Adipocyte (in vitro differentiated cells): ENCODE measurements at regions not wholly inside any gene's neighbourhood (a gene's known extent, or its start where the extent isn't known, plus 50 kb on each side); places are given as distances from the start of the nearest gene placed in this dataset.

Experiments used
- DNase-seq: peaks from one replicate; pipeline ENCODE4 v3.0.0-alpha.2; 2015; ENCODE audit warnings: low read depth
- H3K27me3 ChIP-seq: replicated peaks from 2 replicates; pipeline ENCODE4 v1.7.0; 2013; ENCODE audit warnings: mild to moderate bottlenecking, low read length, moderate library complexity; ENCODE audit not compliant: control insufficient read depth, insufficient read depth
- H3K36me3 ChIP-seq: 2 replicates; pipeline ENCODE4 v1.7.0; 2013; ENCODE audit warnings: low read length, mild to moderate bottlenecking, moderate library complexity; ENCODE audit not compliant: control insufficient read depth, insufficient read depth, severe bottlenecking
- H3K4me1 ChIP-seq: 2 replicates; pipeline ENCODE4 v1.7.0; 2013; ENCODE audit warnings: mild to moderate bottlenecking, low read length, moderate library complexity; ENCODE audit not compliant: control insufficient read depth, insufficient read depth
- H3K4me3 ChIP-seq: 2 replicates; pipeline ENCODE4 v1.7.0; 2013; ENCODE audit warnings: mild to moderate bottlenecking, low read length, moderate library complexity
- H3K9ac ChIP-seq: 2 replicates; pipeline ENCODE4 v1.7.0; 2013; ENCODE audit warnings: mild to moderate bottlenecking, low read length, moderate library complexity
- H3K9me3 ChIP-seq: 2 replicates; pipeline ENCODE4 v1.7.0; 2013; ENCODE audit warnings: mild to moderate bottlenecking, low read length, moderate library complexity; ENCODE audit not compliant: control insufficient read depth

DNA sequence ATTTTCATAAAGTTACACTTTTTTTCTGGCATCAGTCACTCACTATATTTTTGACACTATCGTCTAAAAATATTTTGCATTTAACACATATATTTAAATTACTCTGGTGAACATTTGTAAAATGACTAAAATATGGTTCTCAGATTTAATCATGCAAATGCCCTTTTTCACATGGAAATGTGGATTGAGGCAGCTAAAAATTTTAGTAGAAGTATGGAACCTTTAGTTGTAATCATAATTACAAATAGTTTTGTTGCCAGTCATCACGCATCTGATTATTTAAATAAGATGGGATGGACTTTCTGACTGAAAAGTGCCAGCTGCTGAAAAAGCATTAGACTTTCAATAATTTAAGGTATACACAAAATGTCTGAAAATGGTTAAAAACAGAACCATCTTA, 119.3 kb downstream of the PDHA2 start:
- no peak overlapping the region for H3K9ac ChIP-seq
- H3K27me3 ChIP-seq = no peaks in the 10 kb centered on the region
- no peaks in the 10 kb centered on the region for H3K4me1 ChIP-seq
- no peaks in the 10 kb centered on the region for H3K9me3 ChIP-seq
- DNase-seq = no peak
- H3K36me3 ChIP-seq = no peaks in the 10 kb centered on the region
- H3K4me3 ChIP-seq = no peak overlapping the region

DNA sequence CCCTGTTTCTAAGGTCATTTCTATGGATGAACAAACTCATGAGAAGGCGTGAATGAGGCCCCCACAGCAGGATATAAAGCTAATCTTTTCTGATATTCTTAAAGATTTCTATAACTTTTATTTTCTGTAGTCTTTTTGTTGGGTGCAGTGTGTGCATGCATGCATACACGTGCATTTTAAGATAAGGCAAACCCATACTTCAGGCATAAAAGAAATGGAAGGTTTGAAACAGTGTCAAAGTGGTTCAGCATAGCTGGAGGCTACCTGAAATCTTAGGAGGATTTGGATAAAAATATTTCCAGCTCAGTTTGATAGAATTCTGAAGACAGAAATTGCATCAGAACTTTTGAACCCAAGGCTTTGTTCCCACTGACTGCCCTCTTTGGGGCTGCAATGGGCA, 119.7 kb downstream of the PDHA2 start:
- no peaks in the 10 kb centered on the region for H3K27me3 ChIP-seq
- H3K4me1 ChIP-seq = no peaks in the 10 kb centered on the region
- H3K4me3 ChIP-seq = no peak overlapping the region
- no peak for DNase-seq
- no peaks in the 10 kb centered on the region for H3K36me3 ChIP-seq
- no peaks in the 10 kb centered on the region for H3K9me3 ChIP-seq
- H3K9ac ChIP-seq = no peak overlapping the region

DNA sequence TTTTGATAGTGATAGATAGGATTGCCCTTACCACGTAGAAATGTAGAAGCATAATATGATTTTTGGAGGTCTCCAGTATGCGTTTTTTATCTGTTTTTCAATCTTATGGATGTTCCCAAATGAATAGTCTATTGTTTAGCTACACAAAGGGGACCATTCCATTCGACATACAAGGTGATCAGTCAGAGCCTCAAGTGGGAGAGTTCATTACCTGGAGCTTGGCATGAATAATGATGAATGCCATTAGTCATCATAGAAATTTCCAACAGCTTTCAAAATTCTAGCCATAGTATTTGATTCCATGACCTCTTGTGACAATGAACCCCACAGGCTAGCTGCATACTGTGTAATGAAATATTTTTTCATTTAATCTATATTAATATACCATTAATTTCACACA, 123.6 kb downstream of the PDHA2 start:
- no peak overlapping the region for H3K9ac ChIP-seq
- no peaks in the 10 kb centered on the region for H3K4me1 ChIP-seq
- no peak for DNase-seq
- no peaks in the 10 kb centered on the region for H3K9me3 ChIP-seq
- no peaks in the 10 kb centered on the region for H3K27me3 ChIP-seq
- no peaks in the 10 kb centered on the region for H3K36me3 ChIP-seq
- H3K4me3 ChIP-seq = no peak overlapping the region

DNA sequence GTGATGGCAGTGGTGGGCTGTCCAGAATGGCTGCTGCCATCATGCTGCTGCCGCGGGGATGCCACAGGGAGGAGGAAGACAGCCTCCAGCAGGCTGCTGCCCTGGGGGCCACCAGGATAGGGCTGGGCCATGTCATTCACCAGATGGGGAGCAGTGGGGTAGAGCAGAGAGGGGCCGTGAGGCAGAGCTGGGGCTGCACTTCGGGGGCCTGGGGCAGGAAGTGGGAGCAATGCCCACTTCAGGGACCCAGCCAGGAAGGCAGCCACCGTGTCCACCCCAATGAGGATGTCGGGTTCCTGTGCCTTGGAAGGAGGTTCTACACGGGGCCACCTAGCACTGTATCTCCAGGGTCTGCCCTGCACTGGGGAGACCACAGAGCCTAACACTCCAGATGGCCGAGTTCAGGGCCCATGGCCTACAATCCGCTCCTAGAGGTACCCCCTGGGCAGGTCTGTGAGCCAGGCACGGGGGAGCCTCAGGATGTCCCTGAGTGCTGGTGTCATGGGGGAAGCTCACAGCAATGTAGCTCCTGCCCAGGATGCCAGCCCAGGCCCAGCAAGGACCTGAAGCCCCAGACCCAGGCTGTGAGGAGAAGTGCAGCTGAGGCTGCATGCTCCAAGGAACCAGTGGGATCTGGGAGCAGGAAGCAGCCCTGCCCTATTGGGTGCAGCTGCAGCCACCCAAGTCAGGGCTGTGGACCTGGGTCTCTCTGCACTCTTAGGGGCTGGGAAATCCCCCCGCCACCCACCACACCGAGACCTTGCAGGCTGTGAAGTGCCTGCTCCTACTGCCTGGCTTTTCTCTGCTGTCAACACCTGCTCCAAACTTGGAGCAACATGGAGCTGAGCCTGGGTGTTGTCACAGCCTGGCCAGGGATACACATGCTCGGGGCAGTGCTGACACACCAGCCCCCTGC, 140.3 kb downstream of the PDHA2 start:
- H3K4me1 ChIP-seq = no peaks in the 10 kb centered on the region
- H3K27me3 ChIP-seq = no peaks in the 10 kb centered on the region
- DNase-seq = no peak
- no peaks in the 10 kb centered on the region for H3K36me3 ChIP-seq
- no peak overlapping the region for H3K4me3 ChIP-seq
- no peak overlapping the region for H3K9ac ChIP-seq
- H3K9me3 ChIP-seq = peaks cover 3% of the 10 kb centered on the region

DNA sequence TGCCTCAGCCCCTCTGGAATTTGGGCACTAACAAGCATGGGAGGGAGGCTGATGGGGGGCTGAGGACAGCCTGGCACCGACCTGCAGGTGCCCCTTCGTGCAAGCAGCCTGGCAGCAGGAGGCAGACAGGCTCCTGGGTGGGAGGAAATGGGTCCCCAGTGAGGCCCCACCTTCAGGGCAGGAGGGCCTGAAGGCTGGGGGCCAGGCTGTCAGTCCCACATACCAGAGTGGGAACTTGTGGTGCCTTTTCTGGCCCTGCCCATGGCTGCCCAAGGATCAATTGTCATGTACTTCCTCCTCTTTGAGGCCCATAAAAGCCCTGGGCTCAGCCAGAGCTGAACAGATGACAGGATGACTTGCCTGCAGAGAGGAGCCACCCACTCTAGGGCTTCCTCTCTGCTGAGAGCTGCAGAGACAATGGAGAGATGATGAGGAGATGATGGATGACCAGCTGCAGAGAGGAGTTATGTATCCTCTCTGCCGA, 141.0 kb downstream of the PDHA2 start:
- H3K4me3 ChIP-seq = no peak overlapping the region
- DNase-seq = no peak
- H3K9ac ChIP-seq = no peak overlapping the region
- no peaks in the 10 kb centered on the region for H3K4me1 ChIP-seq
- H3K9me3 ChIP-seq = peaks cover 3% of the 10 kb centered on the region
- H3K36me3 ChIP-seq = no peaks in the 10 kb centered on the region
- H3K27me3 ChIP-seq = no peaks in the 10 kb centered on the region

DNA sequence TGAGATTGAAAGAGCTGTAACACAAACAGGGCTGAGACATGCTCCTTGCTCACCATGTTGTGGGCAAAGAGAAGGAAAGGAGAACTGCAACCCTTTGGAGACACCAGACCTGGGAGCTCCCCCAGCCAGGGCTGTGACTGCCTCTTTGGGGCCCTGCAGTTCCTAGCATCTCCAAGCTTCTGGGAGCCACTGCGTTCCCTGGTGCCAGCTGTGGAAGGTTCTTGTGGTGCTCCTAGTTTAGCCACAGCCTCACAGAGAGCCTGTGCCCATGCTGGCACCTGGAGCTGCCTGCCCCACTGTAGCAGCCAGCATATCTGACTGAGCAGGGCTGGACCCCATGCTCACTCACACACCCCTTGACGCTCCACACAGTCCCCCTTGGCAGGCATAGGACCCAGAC, 141.7 kb downstream of the PDHA2 start:
- DNase-seq = no peak
- no peaks in the 10 kb centered on the region for H3K27me3 ChIP-seq
- H3K4me1 ChIP-seq = no peaks in the 10 kb centered on the region
- no peak overlapping the region for H3K4me3 ChIP-seq
- H3K36me3 ChIP-seq = no peaks in the 10 kb centered on the region
- H3K9me3 ChIP-seq = peaks cover 3% of the 10 kb centered on the region
- no peak overlapping the region for H3K9ac ChIP-seq

DNA sequence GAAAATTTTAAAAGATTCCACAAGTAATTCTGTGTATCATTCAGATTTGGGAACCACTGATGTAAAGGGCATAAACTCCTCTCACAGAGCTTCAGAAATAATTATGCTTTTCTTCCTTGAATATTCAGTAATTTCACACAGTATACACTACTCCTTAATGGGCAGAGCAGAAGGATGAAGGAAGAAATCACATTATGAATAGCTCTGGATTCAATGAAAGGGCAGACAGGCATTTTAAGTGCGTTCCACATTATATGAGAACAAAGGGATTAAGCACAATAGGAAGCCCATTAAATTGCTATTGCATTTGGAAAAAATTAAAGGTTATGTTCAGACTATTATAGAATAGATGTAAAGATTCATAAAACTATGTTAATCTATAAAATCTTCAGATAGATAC, 142.6 kb downstream of the PDHA2 start:
- H3K9ac ChIP-seq = no peak overlapping the region
- peaks cover 3% of the 10 kb centered on the region for H3K9me3 ChIP-seq
- DNase-seq = no peak
- no peaks in the 10 kb centered on the region for H3K36me3 ChIP-seq
- no peak overlapping the region for H3K4me3 ChIP-seq
- no peaks in the 10 kb centered on the region for H3K27me3 ChIP-seq
- no peaks in the 10 kb centered on the region for H3K4me1 ChIP-seq

DNA sequence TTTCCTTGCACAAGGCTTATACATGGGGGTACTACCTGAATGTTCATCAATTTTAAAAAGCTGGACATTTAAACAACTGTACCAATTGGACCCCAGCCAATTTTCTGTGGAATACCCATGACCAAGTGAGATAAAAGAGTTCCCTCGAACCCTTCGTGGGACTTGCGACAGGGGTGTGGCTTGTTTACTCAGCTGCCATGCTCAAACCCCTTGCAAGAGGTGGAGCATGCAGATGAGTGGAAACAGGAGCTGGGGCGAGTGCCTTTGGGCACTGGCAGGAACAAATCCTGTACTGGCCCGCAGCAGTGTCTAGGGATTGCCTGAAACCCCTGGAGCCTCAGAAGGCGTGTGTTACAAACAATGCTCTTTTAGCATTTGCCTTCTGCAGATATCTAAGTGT, 144.2 kb downstream of the PDHA2 start:
- Histone ChIP-seq H3K9me3 (peaks cover 3% of the 10 kb centered on the region), H3K4me1 (no peaks in the 10 kb centered on the region), H3K36me3 (no peaks in the 10 kb centered on the region), H3K9ac (no peak overlapping the region), H3K27me3 (no peaks in the 10 kb centered on the region), H3K4me3 (no peak overlapping the region)
- DNase-seq = no peak

DNA sequence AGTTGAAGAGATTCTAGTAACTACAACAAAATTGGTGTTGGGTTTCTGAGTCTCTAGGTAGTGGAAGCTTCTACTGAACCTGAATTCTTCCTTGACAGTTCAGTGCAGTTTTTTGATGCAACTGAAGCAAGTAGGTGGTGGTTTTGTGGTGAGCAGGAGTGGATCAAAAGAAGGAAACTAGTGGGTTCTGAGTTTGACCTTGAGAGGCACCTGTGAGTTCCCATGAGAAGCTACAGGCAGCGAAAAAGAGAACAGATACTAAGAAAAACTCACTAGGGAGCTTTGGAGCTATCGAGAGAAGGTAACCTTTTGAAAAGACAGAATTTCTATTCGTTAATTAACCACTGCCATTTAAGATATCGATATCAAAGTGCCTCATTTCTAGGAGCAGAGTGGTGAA, 145.2 kb downstream of the PDHA2 start:
- Histone ChIP-seq H3K27me3 (no peaks in the 10 kb centered on the region), H3K4me3 (no peak overlapping the region), H3K9me3 (peaks cover 3% of the 10 kb centered on the region), H3K4me1 (no peaks in the 10 kb centered on the region), H3K9ac (no peak overlapping the region), H3K36me3 (no peaks in the 10 kb centered on the region)
- no peak for DNase-seq

DNA sequence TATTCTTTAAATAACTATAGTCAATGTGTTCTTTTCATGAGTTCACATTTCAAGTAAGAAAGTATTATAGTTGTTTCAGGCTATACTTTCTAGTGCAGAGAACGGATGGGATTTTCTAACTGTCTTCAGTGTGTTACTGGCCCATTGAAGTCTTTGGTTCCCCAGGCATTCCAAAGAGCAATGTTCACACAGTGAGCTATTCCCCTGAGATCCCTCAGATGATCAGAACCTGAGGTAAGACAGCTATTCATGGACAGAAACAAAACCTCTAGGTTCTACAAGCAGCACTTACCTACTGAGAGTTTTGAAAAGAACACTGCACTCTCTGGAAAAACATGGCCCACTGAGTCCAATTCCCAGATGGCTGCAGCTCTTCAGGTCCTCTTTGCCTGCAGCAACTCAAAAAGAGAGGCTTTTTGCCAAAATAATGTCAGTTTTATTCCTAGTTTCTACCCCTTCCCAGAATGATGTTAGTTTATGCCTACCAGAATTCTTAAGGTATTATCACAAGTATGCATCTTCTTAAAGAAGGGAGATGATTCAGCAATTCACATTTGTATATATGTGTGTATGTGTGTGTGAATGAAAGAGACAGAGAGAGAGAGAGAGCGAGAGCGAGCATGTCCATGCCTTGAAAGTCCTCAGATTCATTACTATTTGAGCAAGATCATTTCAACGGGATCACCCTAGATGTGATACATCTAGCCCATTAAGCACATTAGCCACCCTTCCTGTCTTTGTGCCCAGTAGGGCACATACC, 146.1 kb downstream of the PDHA2 start:
- Histone ChIP-seq H3K9me3 (peaks cover 3% of the 10 kb centered on the region), H3K9ac (no peak overlapping the region), H3K36me3 (no peaks in the 10 kb centered on the region), H3K27me3 (no peaks in the 10 kb centered on the region), H3K4me1 (no peaks in the 10 kb centered on the region), H3K4me3 (no peak overlapping the region)
- DNase-seq = no peak

DNA sequence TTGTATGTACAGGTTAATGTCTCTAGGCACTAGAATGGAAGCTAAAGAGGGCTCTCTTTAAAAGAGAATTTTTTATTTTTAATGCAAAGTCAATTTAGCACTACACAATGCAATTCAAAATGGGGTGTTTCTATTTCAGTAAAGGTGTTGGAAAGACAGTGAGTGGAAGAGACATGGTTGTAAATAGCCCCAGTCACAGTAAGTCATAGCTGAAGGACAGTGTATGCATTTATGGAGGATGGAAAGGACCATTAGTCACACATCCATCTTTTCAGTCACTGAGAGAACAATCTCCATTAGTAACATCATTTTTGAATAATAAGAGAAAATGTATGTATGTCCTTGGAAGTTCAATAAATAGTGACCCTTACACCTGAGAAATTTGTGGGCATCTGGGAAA, 148.0 kb downstream of the PDHA2 start:
- no peak overlapping the region for H3K4me3 ChIP-seq
- no peaks in the 10 kb centered on the region for H3K36me3 ChIP-seq
- H3K9me3 ChIP-seq = no peaks in the 10 kb centered on the region
- no peak overlapping the region for H3K9ac ChIP-seq
- no peaks in the 10 kb centered on the region for H3K27me3 ChIP-seq
- H3K4me1 ChIP-seq = no peaks in the 10 kb centered on the region
- no peak for DNase-seq
